ENCODE measurements at regions not wholly inside any gene's neighbourhood (a gene's known extent, or its start where the extent isn't known, plus 50 kb on each side); places are given as distances from the start of the nearest gene placed in this dataset.

GRCh38 chr6:120876931-120877330 is 457.3 kb downstream of the TBC1D32 start:
- no peaks in the 10 kb centered on the region for H3K9me3 ChIP-seq (ENCODE audit: control insufficient read depth, low read depth, low read length)
- no peak overlapping the region for H4K8ac ChIP-seq (replicated peaks; ENCODE audit: insufficient read length, low read depth, low read length)
- no peak overlapping the region for H2AFZ ChIP-seq (ENCODE audit: low read length)
- no peak for DNase-seq
- no peaks in the 10 kb centered on the region for H4K20me1 ChIP-seq (ENCODE audit: control insufficient read depth, insufficient read depth, insufficient read length)
- no peak overlapping the region for H4K5ac ChIP-seq (ENCODE audit: insufficient read length, low read depth, low read length)
- H3K27me3 ChIP-seq (ENCODE audit: insufficient read depth, low read length): no peaks in the 10 kb centered on the region; the same call in 1 of the 2 replicates
- H2BK12ac ChIP-seq (ENCODE audit: insufficient read length, low read depth, low read length): no peak overlapping the region
- no peak overlapping the region for H4K91ac ChIP-seq (ENCODE audit: insufficient read length, low read depth, low read length)
- H3K4me2 ChIP-seq (ENCODE audit: insufficient read depth, insufficient read length, low read length): no peak overlapping the region
- no peaks in the 10 kb centered on the region for H3K36me3 Mint-ChIP-seq (ENCODE audit: insufficient read depth in 1 of 3, low read depth in 3 of 3)
- no peak overlapping the region for H3K27ac ChIP-seq (ENCODE audit: insufficient read length, low read depth, low read length)
- H2BK120ac ChIP-seq (ENCODE audit: low read depth, low read length, poor library complexity, severe bottlenecking): no peak overlapping the region
- H3K4me3 Mint-ChIP-seq: no peak overlapping the region
- TF ChIP-seq CTCF (conservative IDR thresholded peaks at IDR 0.05): no peak
- no peak overlapping the region for H3K23ac ChIP-seq (ENCODE audit: insufficient read length, low read depth, low read length)
- no peak overlapping the region for H3T11ph ChIP-seq (ENCODE audit: low read length)
- H3K23me2 ChIP-seq (ENCODE audit: insufficient read length, low read depth, low read length, poor library complexity, severe bottlenecking): no peaks in the 10 kb centered on the region
- no peak overlapping the region for H2BK20ac ChIP-seq (ENCODE audit: low read depth, low read length, poor library complexity, severe bottlenecking)
- no peak overlapping the region for H2BK5ac ChIP-seq (ENCODE audit: insufficient read length, low read length)
- no peak overlapping the region for H2AK5ac ChIP-seq (ENCODE audit: insufficient read length, low read length)
- H3K27me3 Mint-ChIP-seq (ENCODE audit: low read depth): no peaks in the 10 kb centered on the region
- H3K79me2 ChIP-seq (ENCODE audit: insufficient read depth, low read length): no peaks in the 10 kb centered on the region
- no peak overlapping the region; a peak in 1 of 7 replicates for H3K27ac Mint-ChIP-seq
- H3K56ac ChIP-seq (ENCODE audit: insufficient read length, low read depth, low read length): no peak overlapping the region
- no peak overlapping the region for H2BK15ac ChIP-seq (ENCODE audit: low read depth, low read length)
- H3K4ac ChIP-seq (ENCODE audit: low read depth, low read length): no peak overlapping the region
- H3K79me1 ChIP-seq (ENCODE audit: insufficient read depth, low read depth, low read length, poor library complexity, severe bottlenecking): no peaks in the 10 kb centered on the region
- no CpG with 5 or more reads among the region's 1 CpG for WGBS (ENCODE audit: extremely low coverage, insufficient read length, low lambda C conversion rate)
- no peaks in the 10 kb centered on the region for H3K4me1 ChIP-seq (ENCODE audit: insufficient read depth, low read length)
- no peak overlapping the region for H3K18ac ChIP-seq (ENCODE audit: insufficient read length, low read depth, low read length)
- H3K9me3 Mint-ChIP-seq: no peaks in the 10 kb centered on the region; a peak in 1 of 5 replicates
- no peak overlapping the region for H3K14ac ChIP-seq (ENCODE audit: insufficient read depth, low read length)
- 0 out of 4 replicates have a peak, but pooled peaks cover 0 to 2% of the 10 kb centered on the region in 2 experiments for H3K4me1 Mint-ChIP-seq
- H3K9ac ChIP-seq (ENCODE audit: extremely low read depth, insufficient read length, low read length): no peak overlapping the region

All from H9 (cell line).